SK-N-SH (cell line): ENCODE measurements at regions not wholly inside any gene's neighbourhood (a gene's known extent, or its start where the extent isn't known, plus 50 kb on each side); places are given as distances from the start of the nearest gene placed in this dataset.

Source experiments
- CTCF ChIP-seq: fragments of 200-600 bp; sonication (generic); IDR thresholded peaks from 2 replicates; pipeline ENCODE4 v1.6.1; 2017; ENCODE audit warnings: antibody characterized with exemption, mild to moderate bottlenecking, moderate library complexity
- MXI1 ChIP-seq: IDR thresholded peaks from 2 replicates; pipeline ENCODE4 v1.6.1; 2012; ENCODE audit warnings: mild to moderate bottlenecking, low read depth, low read length, improper control_type of control experiment
- SMC3 ChIP-seq: IDR thresholded peaks from 2 replicates; pipeline ENCODE4 v1.6.1; 2012; ENCODE audit warnings: low read depth, low read length, improper control_type of control experiment

- TF ChIP-seq CTCF (no peak), SMC3 (no peak), MXI1 (no peak)
Observed at GRCh38 chr10:8725343-8725742, 670.9 kb downstream of the GATA3 start.
